ENCODE measurements at regions not wholly inside any gene's neighbourhood (a gene's known extent, or its start where the extent isn't known, plus 50 kb on each side); places are given as distances from the start of the nearest gene placed in this dataset.

- intact Hi-C loops (cut with micrococcal nuclease), result no loop called here
- no peaks in the 10 kb centered on the region for H3K79me2 ChIP-seq (ENCODE audit: control insufficient read depth, insufficient read depth, low read length)
- TF ChIP-seq TGIF2 (CRISPR knock-in tag; IDR thresholded peaks at IDR 0.05), result no peak
- TF ChIP-seq GABPB1 (CRISPR knock-in tag; IDR thresholded peaks at IDR 0.05), result no peak
- TF ChIP-seq, protein P1, sequence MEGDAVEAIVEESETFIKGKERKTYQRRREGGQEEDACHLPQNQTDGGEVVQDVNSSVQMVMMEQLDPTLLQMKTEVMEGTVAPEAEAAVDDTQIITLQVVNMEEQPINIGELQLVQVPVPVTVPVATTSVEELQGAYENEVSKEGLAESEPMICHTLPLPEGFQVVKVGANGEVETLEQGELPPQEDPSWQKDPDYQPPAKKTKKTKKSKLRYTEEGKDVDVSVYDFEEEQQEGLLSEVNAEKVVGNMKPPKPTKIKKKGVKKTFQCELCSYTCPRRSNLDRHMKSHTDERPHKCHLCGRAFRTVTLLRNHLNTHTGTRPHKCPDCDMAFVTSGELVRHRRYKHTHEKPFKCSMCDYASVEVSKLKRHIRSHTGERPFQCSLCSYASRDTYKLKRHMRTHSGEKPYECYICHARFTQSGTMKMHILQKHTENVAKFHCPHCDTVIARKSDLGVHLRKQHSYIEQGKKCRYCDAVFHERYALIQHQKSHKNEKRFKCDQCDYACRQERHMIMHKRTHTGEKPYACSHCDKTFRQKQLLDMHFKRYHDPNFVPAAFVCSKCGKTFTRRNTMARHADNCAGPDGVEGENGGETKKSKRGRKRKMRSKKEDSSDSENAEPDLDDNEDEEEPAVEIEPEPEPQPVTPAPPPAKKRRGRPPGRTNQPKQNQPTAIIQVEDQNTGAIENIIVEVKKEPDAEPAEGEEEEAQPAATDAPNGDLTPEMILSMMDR (IDR thresholded peaks at IDR 0.05 in 2 of 3, conservative IDR thresholded peaks at IDR 0.05 in 1 of 3; ENCODE audit: insufficient read depth in 2 of 3, low read depth in 1 of 3, low read length in 3 of 3), result no peak
- no peak for TF ChIP-seq NR3C1 (CRISPR knock-in tag; IDR thresholded peaks at IDR 0.05)
- no peak for TF ChIP-seq THRAP3 (IDR thresholded peaks at IDR 0.05; ENCODE audit: borderline replicate concordance)
- TF ChIP-seq HLTF (IDR thresholded peaks at IDR 0.05), result no peak
- no peak for TF ChIP-seq ZZZ3 (IDR thresholded peaks at IDR 0.05)
- TF ChIP-seq, protein P2, sequence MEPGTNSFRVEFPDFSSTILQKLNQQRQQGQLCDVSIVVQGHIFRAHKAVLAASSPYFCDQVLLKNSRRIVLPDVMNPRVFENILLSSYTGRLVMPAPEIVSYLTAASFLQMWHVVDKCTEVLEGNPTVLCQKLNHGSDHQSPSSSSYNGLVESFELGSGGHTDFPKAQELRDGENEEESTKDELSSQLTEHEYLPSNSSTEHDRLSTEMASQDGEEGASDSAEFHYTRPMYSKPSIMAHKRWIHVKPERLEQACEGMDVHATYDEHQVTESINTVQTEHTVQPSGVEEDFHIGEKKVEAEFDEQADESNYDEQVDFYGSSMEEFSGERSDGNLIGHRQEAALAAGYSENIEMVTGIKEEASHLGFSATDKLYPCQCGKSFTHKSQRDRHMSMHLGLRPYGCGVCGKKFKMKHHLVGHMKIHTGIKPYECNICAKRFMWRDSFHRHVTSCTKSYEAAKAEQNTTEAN (CRISPR knock-in tag; IDR thresholded peaks at IDR 0.05), result no peak
- TF ChIP-seq, protein P3, sequence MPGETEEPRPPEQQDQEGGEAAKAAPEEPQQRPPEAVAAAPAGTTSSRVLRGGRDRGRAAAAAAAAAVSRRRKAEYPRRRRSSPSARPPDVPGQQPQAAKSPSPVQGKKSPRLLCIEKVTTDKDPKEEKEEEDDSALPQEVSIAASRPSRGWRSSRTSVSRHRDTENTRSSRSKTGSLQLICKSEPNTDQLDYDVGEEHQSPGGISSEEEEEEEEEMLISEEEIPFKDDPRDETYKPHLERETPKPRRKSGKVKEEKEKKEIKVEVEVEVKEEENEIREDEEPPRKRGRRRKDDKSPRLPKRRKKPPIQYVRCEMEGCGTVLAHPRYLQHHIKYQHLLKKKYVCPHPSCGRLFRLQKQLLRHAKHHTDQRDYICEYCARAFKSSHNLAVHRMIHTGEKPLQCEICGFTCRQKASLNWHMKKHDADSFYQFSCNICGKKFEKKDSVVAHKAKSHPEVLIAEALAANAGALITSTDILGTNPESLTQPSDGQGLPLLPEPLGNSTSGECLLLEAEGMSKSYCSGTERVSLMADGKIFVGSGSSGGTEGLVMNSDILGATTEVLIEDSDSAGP (CRISPR knock-in tag; IDR thresholded peaks at IDR 0.05), result no peak
- TF ChIP-seq MAZ (CRISPR knock-in tag; conservative IDR thresholded peaks at IDR 0.05 in 1 of 2, IDR thresholded peaks at IDR 0.05 in 1 of 2), result no peak
- no peak for TF ChIP-seq SIRT6 (IDR thresholded peaks at IDR 0.05; ENCODE audit: low read depth, low read length)
- TF ChIP-seq NR2C1 (IDR thresholded peaks at IDR 0.05), result no peak
- no peak for TF ChIP-seq NR2C1 (tag; IDR thresholded peaks at IDR 0.05)
- TF ChIP-seq, protein P4, sequence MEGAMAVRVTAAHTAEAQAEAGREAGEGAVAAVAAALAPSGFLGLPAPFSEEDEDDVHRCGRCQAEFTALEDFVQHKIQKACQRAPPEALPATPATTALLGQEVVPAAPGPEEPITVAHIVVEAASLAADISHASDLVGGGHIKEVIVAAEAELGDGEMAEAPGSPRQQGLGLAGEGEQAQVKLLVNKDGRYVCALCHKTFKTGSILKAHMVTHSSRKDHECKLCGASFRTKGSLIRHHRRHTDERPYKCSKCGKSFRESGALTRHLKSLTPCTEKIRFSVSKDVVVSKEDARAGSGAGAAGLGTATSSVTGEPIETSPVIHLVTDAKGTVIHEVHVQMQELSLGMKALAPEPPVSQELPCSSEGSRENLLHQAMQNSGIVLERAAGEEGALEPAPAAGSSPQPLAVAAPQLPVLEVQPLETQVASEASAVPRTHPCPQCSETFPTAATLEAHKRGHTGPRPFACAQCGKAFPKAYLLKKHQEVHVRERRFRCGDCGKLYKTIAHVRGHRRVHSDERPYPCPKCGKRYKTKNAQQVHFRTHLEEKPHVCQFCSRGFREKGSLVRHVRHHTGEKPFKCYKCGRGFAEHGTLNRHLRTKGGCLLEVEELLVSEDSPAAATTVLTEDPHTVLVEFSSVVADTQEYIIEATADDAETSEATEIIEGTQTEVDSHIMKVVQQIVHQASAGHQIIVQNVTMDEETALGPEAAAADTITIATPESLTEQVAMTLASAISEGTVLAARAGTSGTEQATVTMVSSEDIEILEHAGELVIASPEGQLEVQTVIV (CRISPR knock-in tag; IDR thresholded peaks at IDR 0.05; ENCODE audit: borderline replicate concordance), result no peak
- TF ChIP-seq CREB1 (IDR thresholded peaks at IDR 0.05), result no peak
- TF ChIP-seq CREB1 (CRISPR knock-in tag; IDR thresholded peaks at IDR 0.05), result no peak
- no peak for TF ChIP-seq KLF10 (CRISPR knock-in tag; IDR thresholded peaks at IDR 0.05)
- ATAC-seq, result no peak
- H3K4me3 ChIP-seq, result no peak overlapping the region
- no peaks in the 10 kb centered on the region for H3K9me3 ChIP-seq (replicated peaks; ENCODE audit: control insufficient read depth, insufficient read depth, low read depth, low read length)
- CTCF ChIA-PET (ENCODE audit: low intra/inter-chr PET ratio), result no interaction called here
- H2AFZ ChIP-seq (ENCODE audit: low read depth, low read length), result no peak overlapping the region
- H3K4me2 ChIP-seq (ENCODE audit: insufficient read depth, low read length), result no peak overlapping the region
- H4K20me1 ChIP-seq (replicated peaks; ENCODE audit: control insufficient read depth, insufficient read depth, low read length), result no peaks in the 10 kb centered on the region
- in situ Hi-C loops (cut with MboI), result no loop called here
- H3K36me3 ChIP-seq (ENCODE audit: control insufficient read depth, insufficient read depth, low read length), result no peaks in the 10 kb centered on the region
- no TSS peak for BruUV-seq (replicated peaks)
- H3K27ac ChIP-seq (ENCODE audit: extremely low read depth, low read depth, low read length), result no peak overlapping the region
- no peaks in the 10 kb centered on the region for H3K27me3 ChIP-seq (ENCODE audit: control insufficient read depth in 2 of 2, insufficient read depth in 2 of 2, low read length in 2 of 2)
- no peak for DNase-seq (ENCODE audit: extremely low read depth in 1 of 4, low spot score in 3 of 4)
- FAIRE-seq, result no peak
- POLR2A ChIA-PET, result no interaction called here
- no peaks in the 10 kb centered on the region for H3K9me1 ChIP-seq (ENCODE audit: control insufficient read depth, insufficient read depth, low read length)
- H3K4me1 ChIP-seq (replicated peaks in 1 of 2; ENCODE audit: control insufficient read depth in 2 of 2, insufficient read depth in 2 of 2, low read length in 2 of 2), result no peaks in the 10 kb centered on the region
- H3K9ac ChIP-seq (ENCODE audit: insufficient read depth in 1 of 2, low read depth in 2 of 2, low read length in 2 of 2), result no peak overlapping the region
These were observed 50.0 kb upstream of the C21orf91 start for GRCh38 chr21:17869115-17869514.
